ENCODE measurements at regions not wholly inside any gene's neighbourhood (a gene's known extent, or its start where the extent isn't known, plus 50 kb on each side); places are given as distances from the start of the nearest gene placed in this dataset.

GRCh38 chr9:80492221-80492620 is 920.5 kb downstream of the TLE4 start:
- Mint-ChIP-seq H3K9me3 (peaks cover 0 to 6% of the 10 kb centered on the region in 2 experiments; a peak in 3 of 5 replicates), H3K27ac (no peak overlapping the region), H3K36me3 (ENCODE audit: insufficient read depth in 1 of 3, low read depth in 3 of 3) (peaks cover 0 to 10% (median 2%) of the 10 kb centered on the region in 3 experiments; a peak in 2 of 7 replicates), H3K4me1 (no peaks in the 10 kb centered on the region), H3K4me3 (no peak overlapping the region), H3K27me3 (ENCODE audit: low read depth) (no peaks in the 10 kb centered on the region)
- Histone ChIP-seq H3K14ac (ENCODE audit: insufficient read depth, low read length) (no peak overlapping the region), H3K4ac (ENCODE audit: low read depth, low read length) (no peak overlapping the region), H3T11ph (ENCODE audit: low read length) (no peak overlapping the region), H3K9me3 (ENCODE audit: control insufficient read depth, low read depth, low read length) (no peaks in the 10 kb centered on the region), H4K5ac (ENCODE audit: insufficient read length, low read depth, low read length) (no peak overlapping the region), H3K56ac (ENCODE audit: insufficient read length, low read depth, low read length) (no peak overlapping the region), H3K4me2 (ENCODE audit: insufficient read depth, insufficient read length, low read length) (no peak overlapping the region), H2BK5ac (ENCODE audit: insufficient read length, low read length) (no peak overlapping the region), H4K8ac (replicated peaks; ENCODE audit: insufficient read length, low read depth, low read length) (no peak overlapping the region), H4K91ac (ENCODE audit: insufficient read length, low read depth, low read length) (no peak overlapping the region), H4K20me1 (ENCODE audit: control insufficient read depth, insufficient read depth, insufficient read length) (no peaks in the 10 kb centered on the region), H2BK12ac (ENCODE audit: insufficient read length, low read depth, low read length) (no peak overlapping the region), H3K79me2 (ENCODE audit: insufficient read depth, low read length) (no peaks in the 10 kb centered on the region), H2BK15ac (ENCODE audit: low read depth, low read length) (no peak overlapping the region), H3K27ac (ENCODE audit: insufficient read length, low read depth, low read length) (no peak overlapping the region), H2BK120ac (ENCODE audit: low read depth, low read length, poor library complexity, severe bottlenecking) (no peak overlapping the region), H3K23ac (ENCODE audit: insufficient read length, low read depth, low read length) (no peak overlapping the region), H3K79me1 (ENCODE audit: insufficient read depth, low read depth, low read length, poor library complexity, severe bottlenecking) (no peaks in the 10 kb centered on the region), H2AK5ac (ENCODE audit: insufficient read length, low read length) (no peak overlapping the region), H2AFZ (ENCODE audit: low read length) (no peak overlapping the region), H3K23me2 (ENCODE audit: insufficient read length, low read depth, low read length, poor library complexity, severe bottlenecking) (no peaks in the 10 kb centered on the region), H3K18ac (ENCODE audit: insufficient read length, low read depth, low read length) (no peak overlapping the region), H3K9ac (ENCODE audit: extremely low read depth, insufficient read length, low read length) (no peak overlapping the region), H3K4me1 (ENCODE audit: insufficient read depth, low read length) (no peaks in the 10 kb centered on the region), H3K27me3 (ENCODE audit: insufficient read depth, low read length) (no peaks in the 10 kb centered on the region), H2BK20ac (ENCODE audit: low read depth, low read length, poor library complexity, severe bottlenecking) (no peak overlapping the region)
- TF ChIP-seq, protein P1, sequence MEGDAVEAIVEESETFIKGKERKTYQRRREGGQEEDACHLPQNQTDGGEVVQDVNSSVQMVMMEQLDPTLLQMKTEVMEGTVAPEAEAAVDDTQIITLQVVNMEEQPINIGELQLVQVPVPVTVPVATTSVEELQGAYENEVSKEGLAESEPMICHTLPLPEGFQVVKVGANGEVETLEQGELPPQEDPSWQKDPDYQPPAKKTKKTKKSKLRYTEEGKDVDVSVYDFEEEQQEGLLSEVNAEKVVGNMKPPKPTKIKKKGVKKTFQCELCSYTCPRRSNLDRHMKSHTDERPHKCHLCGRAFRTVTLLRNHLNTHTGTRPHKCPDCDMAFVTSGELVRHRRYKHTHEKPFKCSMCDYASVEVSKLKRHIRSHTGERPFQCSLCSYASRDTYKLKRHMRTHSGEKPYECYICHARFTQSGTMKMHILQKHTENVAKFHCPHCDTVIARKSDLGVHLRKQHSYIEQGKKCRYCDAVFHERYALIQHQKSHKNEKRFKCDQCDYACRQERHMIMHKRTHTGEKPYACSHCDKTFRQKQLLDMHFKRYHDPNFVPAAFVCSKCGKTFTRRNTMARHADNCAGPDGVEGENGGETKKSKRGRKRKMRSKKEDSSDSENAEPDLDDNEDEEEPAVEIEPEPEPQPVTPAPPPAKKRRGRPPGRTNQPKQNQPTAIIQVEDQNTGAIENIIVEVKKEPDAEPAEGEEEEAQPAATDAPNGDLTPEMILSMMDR (conservative IDR thresholded peaks at IDR 0.05), result no peak
- WGBS (ENCODE audit: extremely low coverage, insufficient read length, low lambda C conversion rate), result no CpG with 5 or more reads among the region's 3 CpGs
- DNase-seq, result no peak

Measured in H9 (cell line).